Mucosa of descending colon (tissue), 3 donors: ENCODE measurements at regions not wholly inside any gene's neighbourhood (a gene's known extent, or its start where the extent isn't known, plus 50 kb on each side); places are given as distances from the start of the nearest gene placed in this dataset.
A peak's percentile ranks its signal among the peaks of the same experiment; 100 is the strongest.

Experiments used
- ATAC-seq: fragments of 200-7000 bp; cut with Tn5 transposase; one replicate; pipeline ENCODE4 v1.9.1; 2020; ENCODE audit warnings: mild to moderate bottlenecking, moderate library complexity
- DNase-seq, 3 donors: peaks; one replicate each; pipeline ENCODE4 v3.0.0-alpha.2; 2020
- H3K36me3 ChIP-seq: fragments of 200-600 bp; one replicate; pipeline ENCODE4 v1.8.0; 2021; ENCODE audit warnings: low read depth, mild to moderate bottlenecking
- H3K4me1 ChIP-seq: fragments of 200-600 bp; one replicate; pipeline ENCODE4 v1.8.0; 2021; ENCODE audit warnings: low read depth, mild to moderate bottlenecking
- H3K4me3 ChIP-seq: fragments of 200-600 bp; one replicate; pipeline ENCODE4 v1.8.0; 2021; ENCODE audit warnings: mild to moderate bottlenecking
- H3K9me3 ChIP-seq: fragments of 200-600 bp; one replicate; pipeline ENCODE4 v1.8.0; 2021; ENCODE audit warnings: mild to moderate bottlenecking
- intact Hi-C, 2 donors: fragments of 100-400 bp; cut with DNase I in 1 of 2; cut with micrococcal nuclease in 1 of 2; formaldehyde crosslinking; loops; one replicate each; pipeline versions ENCODE4 v1.11.0 to v1.11.1; 2022; cut with DNase I, micrococcal nuclease
- TF ChIP-seq, protein P1 (sequence below): fragments of 200-600 bp; IDR thresholded peaks from one replicate; pipeline ENCODE4 v1.8.0; 2022; ENCODE audit warnings: antibody characterized with exemption, mild to moderate bottlenecking
- donor health status: DM: no; HTN: no; CAD: no; lungs with moderate emphysema.
- donor health status: DM: no; HTN: no; CAD: no.
- donor health status: DM: no; HTN: yes; CAD: no.

- DNase-seq = peak in 1 of 3 donors; percentile 12
Observed at GRCh38 chr22:48783821-48784266, 1043.8 kb downstream of the BRD1 start.

DNA sequence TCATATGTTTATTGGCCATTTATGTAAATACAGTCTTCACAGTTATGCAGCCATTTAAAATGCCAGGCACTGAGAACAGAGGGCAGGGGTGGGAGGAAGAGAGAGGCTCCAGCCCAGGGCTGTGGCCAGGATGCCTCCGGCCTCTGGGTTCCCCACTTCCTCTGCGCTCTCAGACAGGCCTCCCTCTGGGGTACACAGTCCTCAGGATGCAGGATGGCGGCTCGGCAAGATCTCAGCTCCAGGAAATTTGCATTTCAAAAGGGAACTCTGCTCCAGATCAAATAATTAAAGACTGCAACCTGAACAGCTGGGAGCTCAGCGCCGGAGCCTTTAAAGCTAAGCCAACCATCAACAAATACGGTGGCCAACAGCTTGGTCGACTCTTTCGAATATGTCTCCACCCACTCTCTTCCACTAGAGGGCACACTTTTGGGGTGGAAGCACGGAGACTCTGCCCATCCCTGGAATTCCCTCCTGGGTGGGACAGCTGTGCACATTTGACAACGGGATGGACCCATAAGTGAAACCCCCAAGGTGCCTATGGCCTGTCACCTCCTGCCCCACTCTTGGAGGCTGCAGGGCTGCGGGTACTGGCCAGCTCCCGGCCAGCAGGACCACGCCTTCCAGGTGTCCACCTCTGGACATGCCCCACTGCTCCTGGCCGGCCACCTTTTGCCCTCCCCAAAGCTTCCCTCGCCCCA, 1044.7 kb downstream of the BRD1 start:
- ATAC-seq = no peak
- Histone ChIP-seq H3K9me3 (no peaks in the 10 kb centered on the region), H3K36me3 (no peaks in the 10 kb centered on the region), H3K4me3 (no peak overlapping the region), H3K4me1 (no peaks in the 10 kb centered on the region)
- no peak for DNase-seq
- intact Hi-C loops = no loop called here
- TF ChIP-seq, protein P1, sequence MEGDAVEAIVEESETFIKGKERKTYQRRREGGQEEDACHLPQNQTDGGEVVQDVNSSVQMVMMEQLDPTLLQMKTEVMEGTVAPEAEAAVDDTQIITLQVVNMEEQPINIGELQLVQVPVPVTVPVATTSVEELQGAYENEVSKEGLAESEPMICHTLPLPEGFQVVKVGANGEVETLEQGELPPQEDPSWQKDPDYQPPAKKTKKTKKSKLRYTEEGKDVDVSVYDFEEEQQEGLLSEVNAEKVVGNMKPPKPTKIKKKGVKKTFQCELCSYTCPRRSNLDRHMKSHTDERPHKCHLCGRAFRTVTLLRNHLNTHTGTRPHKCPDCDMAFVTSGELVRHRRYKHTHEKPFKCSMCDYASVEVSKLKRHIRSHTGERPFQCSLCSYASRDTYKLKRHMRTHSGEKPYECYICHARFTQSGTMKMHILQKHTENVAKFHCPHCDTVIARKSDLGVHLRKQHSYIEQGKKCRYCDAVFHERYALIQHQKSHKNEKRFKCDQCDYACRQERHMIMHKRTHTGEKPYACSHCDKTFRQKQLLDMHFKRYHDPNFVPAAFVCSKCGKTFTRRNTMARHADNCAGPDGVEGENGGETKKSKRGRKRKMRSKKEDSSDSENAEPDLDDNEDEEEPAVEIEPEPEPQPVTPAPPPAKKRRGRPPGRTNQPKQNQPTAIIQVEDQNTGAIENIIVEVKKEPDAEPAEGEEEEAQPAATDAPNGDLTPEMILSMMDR = no peak

More at GRCh38 chr22:48783821-48784266, 1043.8 kb downstream of the BRD1 start:
- Histone ChIP-seq H3K4me1 (no peaks in the 10 kb centered on the region), H3K36me3 (no peaks in the 10 kb centered on the region), H3K9me3 (no peaks in the 10 kb centered on the region), H3K4me3 (no peak overlapping the region)
- intact Hi-C loops = no loop called here
- no peak for ATAC-seq
- TF ChIP-seq, protein P1 = no peak

DNA sequence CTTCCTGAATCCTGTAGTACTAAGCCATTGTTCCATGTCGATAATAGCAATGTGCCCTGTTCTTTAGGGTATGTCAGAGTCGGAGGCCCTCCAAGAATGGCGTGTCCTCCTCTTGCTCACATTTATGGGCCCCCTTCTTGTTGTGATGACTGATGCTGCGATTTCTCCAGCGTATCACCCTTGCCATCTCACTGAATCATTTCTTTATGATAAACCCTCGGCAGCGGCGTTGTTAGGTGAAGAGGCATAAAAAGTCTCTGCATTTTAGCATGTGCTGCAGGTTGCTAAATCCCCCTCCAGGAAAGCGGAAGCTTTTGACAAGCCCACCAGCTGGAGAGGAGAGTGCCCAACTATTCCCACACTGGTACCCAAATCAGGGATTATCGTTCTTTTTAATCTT, 1045.3 kb downstream of the BRD1 start:
- Histone ChIP-seq H3K9me3 (no peaks in the 10 kb centered on the region), H3K36me3 (no peaks in the 10 kb centered on the region), H3K4me1 (no peaks in the 10 kb centered on the region), H3K4me3 (no peak overlapping the region)
- DNase-seq (no peak), ATAC-seq (no peak)
- intact Hi-C loops = no loop called here
- TF ChIP-seq, protein P1 = no peak

- no peak for ATAC-seq
- intact Hi-C loops = no loop called here
- no peak overlapping the region for H3K4me3 ChIP-seq
- TF ChIP-seq, protein P1 = no peak
- no peak for DNase-seq
- H3K9me3 ChIP-seq = peaks cover under 1% of the 10 kb centered on the region
- no peaks in the 10 kb centered on the region for H3K4me1 ChIP-seq
- H3K36me3 ChIP-seq = no peaks in the 10 kb centered on the region
Observed at GRCh38 chr22:48781868-48782267, 1045.8 kb downstream of the BRD1 start.

- intact Hi-C loops = no loop called here
- Histone ChIP-seq H3K36me3 (no peaks in the 10 kb centered on the region), H3K9me3 (peaks cover 5% of the 10 kb centered on the region), H3K4me3 (no peak overlapping the region), H3K4me1 (no peaks in the 10 kb centered on the region)
- ATAC-seq (no peak), DNase-seq (no peak)
- TF ChIP-seq, protein P1 = no peak
Observed at GRCh38 chr22:48781391-48781790, 1046.3 kb downstream of the BRD1 start.
